Neural progenitor cell (in vitro differentiated cells): ENCODE measurements at regions not wholly inside any gene's neighbourhood (a gene's known extent, or its start where the extent isn't known, plus 50 kb on each side); places are given as distances from the start of the nearest gene placed in this dataset.

ENCODE experiments used
- DNase-seq: peaks from one replicate; pipeline ENCODE4 v3.0.0-alpha.2; 2016; ENCODE audit warnings: low spot score
- H2AFZ ChIP-seq: fragments of 200-600 bp; sonication (generic); replicated peaks from 2 replicates; pipeline ENCODE4 v1.6.1; 2016; ENCODE audit warnings: antibody characterized with exemption
- H3F3A ChIP-seq: fragments of 200-600 bp; sonication (generic); 2 replicates; pipeline ENCODE4 v1.6.1; 2016; ENCODE audit warnings: antibody characterized with exemption, low read depth
- H3K27ac ChIP-seq: fragments of 200-600 bp; sonication (generic); 2 replicates; pipeline ENCODE4 v1.5.1; 2016; ENCODE audit warnings: mild to moderate bottlenecking
- H3K27me3 ChIP-seq: fragments of 200-600 bp; sonication (generic); 2 replicates; pipeline ENCODE4 v1.6.1; 2016; ENCODE audit warnings: mild to moderate bottlenecking, moderate library complexity
- H3K36me3 ChIP-seq: fragments of 200-600 bp; sonication (generic); 2 replicates; pipeline ENCODE4 v1.5.1; 2016
- H3K4me1 ChIP-seq: fragments of 200-600 bp; sonication (generic); 2 replicates; pipeline ENCODE4 v1.6.1; 2016; ENCODE audit warnings: mixed run types
- H3K4me2 ChIP-seq: fragments of 200-600 bp; sonication (generic); 2 replicates; pipeline ENCODE4 v1.6.1; 2016
- H3K4me3 ChIP-seq: fragments of 200-600 bp; sonication (generic); 2 replicates; pipeline ENCODE4 v1.5.1; 2016
- H3K79me2 ChIP-seq: fragments of 200-600 bp; sonication (generic); 2 replicates; pipeline ENCODE4 v1.6.1; 2016; ENCODE audit warnings: low read depth
- H3K9ac ChIP-seq: fragments of 200-600 bp; sonication (generic); 2 replicates; pipeline ENCODE4 v1.6.1; 2016
- H3K9me3 ChIP-seq: fragments of 200-600 bp; sonication (generic); 2 replicates; pipeline ENCODE4 v1.5.1; 2016; ENCODE audit warnings: low read depth
- H4K20me1 ChIP-seq: fragments of 200-600 bp; sonication (generic); 2 replicates; pipeline ENCODE4 v1.6.1; 2016; ENCODE audit warnings: low read depth
- H3K27ac Mint-ChIP-seq: 3 replicates; pipeline ENCODE4 v1.8.0; 2021; ENCODE audit warnings: mixed read lengths
- H3K27me3 Mint-ChIP-seq: 2 replicates; pipeline ENCODE4 v1.8.0; 2022; ENCODE audit warnings: low read depth, mild to moderate bottlenecking, inconsistent platforms, moderate library complexity, mixed read lengths; ENCODE audit not compliant: insufficient read depth
- H3K36me3 Mint-ChIP-seq: 3 replicates; pipeline ENCODE4 v1.8.0; 2021; ENCODE audit warnings: mixed read lengths
- H3K4me1 Mint-ChIP-seq: 3 replicates; pipeline ENCODE4 v1.8.0; 2021; ENCODE audit warnings: mixed read lengths
- H3K4me3 Mint-ChIP-seq: 3 replicates; pipeline ENCODE4 v1.8.0; 2021; ENCODE audit warnings: mild to moderate bottlenecking, moderate library complexity, mixed read lengths
- H3K9me3 Mint-ChIP-seq: 3 replicates; pipeline ENCODE4 v1.8.0; 2020; ENCODE audit warnings: mixed read lengths
- EZH2 ChIP-seq: fragments of 200-600 bp; sonication (generic); IDR thresholded peaks from 2 replicates; pipeline ENCODE4 v1.6.1; 2017; ENCODE audit warnings: antibody characterized with exemption, mild to moderate bottlenecking, moderate library complexity
- EZH2phosphoT487 ChIP-seq: fragments of 200-600 bp; sonication (generic); IDR thresholded peaks from 2 replicates; pipeline ENCODE4 v1.6.1; 2017; ENCODE audit warnings: antibody characterized with exemption
- TF ChIP-seq, protein P1 (sequence below): fragments of 200-600 bp; sonication (generic); IDR thresholded peaks from 2 replicates; pipeline ENCODE4 v1.5.1; 2017; ENCODE audit warnings: antibody characterized with exemption, mild to moderate bottlenecking

DNA sequence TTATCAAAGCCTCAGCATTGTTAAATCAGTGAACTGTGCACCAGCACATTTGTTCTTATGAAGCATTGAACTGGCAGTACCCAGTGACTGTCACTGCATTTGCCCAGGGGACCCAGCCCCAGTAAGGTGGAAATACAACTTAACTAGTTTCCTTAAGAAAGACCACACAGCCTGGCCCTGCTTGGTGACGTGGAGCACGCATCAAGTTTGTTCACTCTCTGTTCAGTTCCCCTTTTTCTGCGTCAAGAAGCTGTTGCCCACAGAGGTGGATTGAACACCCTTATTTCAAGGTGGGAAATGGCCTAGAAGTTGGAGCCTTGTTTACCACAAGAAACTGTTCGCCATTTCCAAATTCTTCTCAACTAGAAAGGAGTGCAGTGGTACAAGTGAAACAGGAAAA lies 69.9 kb upstream of the AGBL1 start:
- no peak overlapping the region for H3K4me2 ChIP-seq
- H3K9ac ChIP-seq: no peak overlapping the region
- no peaks in the 10 kb centered on the region for H4K20me1 ChIP-seq
- H3K4me1 Mint-ChIP-seq: peaks cover 14% of the 10 kb centered on the region
- no peaks in the 10 kb centered on the region for H3K9me3 ChIP-seq
- no peak for DNase-seq
- TF ChIP-seq EZH2phosphoT487: no peak
- no peaks in the 10 kb centered on the region for H3F3A ChIP-seq
- no peaks in the 10 kb centered on the region for H3K36me3 Mint-ChIP-seq
- H3K27me3 Mint-ChIP-seq: no peaks in the 10 kb centered on the region
- H3K9me3 Mint-ChIP-seq: no peaks in the 10 kb centered on the region
- no peaks in the 10 kb centered on the region for H3K79me2 ChIP-seq
- H3K4me3 ChIP-seq: no peak overlapping the region
- peaks cover 5% of the 10 kb centered on the region for H3K4me1 ChIP-seq
- H3K36me3 ChIP-seq: no peaks in the 10 kb centered on the region
- no peaks in the 10 kb centered on the region for H3K27me3 ChIP-seq
- H3K27ac ChIP-seq: no peak overlapping the region
- no peak overlapping the region for H3K27ac Mint-ChIP-seq
- peak overlapping the region; percentile 64 for H2AFZ ChIP-seq
- no peak overlapping the region for H3K4me3 Mint-ChIP-seq

DNA sequence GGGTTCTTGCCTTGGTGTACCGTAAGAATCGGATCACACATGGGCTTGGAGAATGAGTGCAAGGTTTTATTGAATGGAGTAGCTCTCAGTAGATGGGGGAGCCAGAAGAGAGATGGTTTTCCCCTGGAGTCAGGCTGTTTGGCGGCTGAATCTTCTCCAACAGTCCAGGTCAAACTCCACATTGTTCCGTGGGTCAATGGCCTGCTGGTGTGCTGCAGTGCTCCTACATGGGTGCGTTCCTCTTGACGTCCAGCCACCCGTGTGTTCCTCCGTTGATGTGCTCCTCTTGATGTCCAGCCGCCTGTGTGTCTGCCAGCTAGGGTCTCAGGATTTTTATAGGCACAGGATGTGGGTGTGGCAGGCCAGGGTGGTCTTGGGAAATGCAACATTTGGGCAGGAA lies 69.3 kb upstream of the AGBL1 start:
- Mint-ChIP-seq H3K4me3 (no peak overlapping the region), H3K36me3 (no peaks in the 10 kb centered on the region)
- DNase-seq: no peak

DNA sequence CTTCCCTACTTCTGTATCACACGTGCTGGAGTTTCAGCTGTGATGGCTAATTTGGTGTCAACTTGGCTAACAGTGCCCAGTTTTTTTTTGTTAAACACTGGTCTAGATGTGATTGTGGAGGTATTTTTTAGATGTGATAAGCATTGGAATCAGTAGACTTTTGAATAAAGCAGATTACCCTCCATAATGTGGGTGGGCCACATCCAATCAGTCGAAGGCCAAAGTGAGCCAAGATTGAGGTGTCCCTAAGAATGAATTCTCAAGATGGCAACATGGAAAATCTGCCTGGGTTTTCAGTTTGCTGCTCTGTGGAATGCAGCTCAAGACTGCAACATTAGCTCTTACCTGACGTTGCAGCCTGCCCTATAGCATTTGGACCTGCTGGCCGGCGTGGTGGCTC lies 68.8 kb upstream of the AGBL1 start:
- H3K4me1 ChIP-seq: peaks cover 5% of the 10 kb centered on the region
- Mint-ChIP-seq H3K27ac (no peak overlapping the region), H3K4me1 (peaks cover 14% of the 10 kb centered on the region), H3K9me3 (no peaks in the 10 kb centered on the region), H3K36me3 (no peaks in the 10 kb centered on the region), H3K27me3 (no peaks in the 10 kb centered on the region), H3K4me3 (no peak overlapping the region)
- no peak overlapping the region for H3K4me3 ChIP-seq
- no peak overlapping the region for H2AFZ ChIP-seq
- H3K9me3 ChIP-seq: no peaks in the 10 kb centered on the region
- H3F3A ChIP-seq: no peaks in the 10 kb centered on the region
- H3K27ac ChIP-seq: no peak overlapping the region
- no peaks in the 10 kb centered on the region for H3K27me3 ChIP-seq
- no peaks in the 10 kb centered on the region for H4K20me1 ChIP-seq
- no peak for DNase-seq
- H3K79me2 ChIP-seq: no peaks in the 10 kb centered on the region
- no peak overlapping the region for H3K9ac ChIP-seq
- H3K4me2 ChIP-seq: no peak overlapping the region
- no peaks in the 10 kb centered on the region for H3K36me3 ChIP-seq
- TF ChIP-seq, protein P1, sequence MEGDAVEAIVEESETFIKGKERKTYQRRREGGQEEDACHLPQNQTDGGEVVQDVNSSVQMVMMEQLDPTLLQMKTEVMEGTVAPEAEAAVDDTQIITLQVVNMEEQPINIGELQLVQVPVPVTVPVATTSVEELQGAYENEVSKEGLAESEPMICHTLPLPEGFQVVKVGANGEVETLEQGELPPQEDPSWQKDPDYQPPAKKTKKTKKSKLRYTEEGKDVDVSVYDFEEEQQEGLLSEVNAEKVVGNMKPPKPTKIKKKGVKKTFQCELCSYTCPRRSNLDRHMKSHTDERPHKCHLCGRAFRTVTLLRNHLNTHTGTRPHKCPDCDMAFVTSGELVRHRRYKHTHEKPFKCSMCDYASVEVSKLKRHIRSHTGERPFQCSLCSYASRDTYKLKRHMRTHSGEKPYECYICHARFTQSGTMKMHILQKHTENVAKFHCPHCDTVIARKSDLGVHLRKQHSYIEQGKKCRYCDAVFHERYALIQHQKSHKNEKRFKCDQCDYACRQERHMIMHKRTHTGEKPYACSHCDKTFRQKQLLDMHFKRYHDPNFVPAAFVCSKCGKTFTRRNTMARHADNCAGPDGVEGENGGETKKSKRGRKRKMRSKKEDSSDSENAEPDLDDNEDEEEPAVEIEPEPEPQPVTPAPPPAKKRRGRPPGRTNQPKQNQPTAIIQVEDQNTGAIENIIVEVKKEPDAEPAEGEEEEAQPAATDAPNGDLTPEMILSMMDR: no peak
- no peak for TF ChIP-seq EZH2phosphoT487
- TF ChIP-seq EZH2: no peak

More for the DNA sequence above, 69.3 kb upstream of the AGBL1 start:
- Mint-ChIP-seq H3K27me3 (no peaks in the 10 kb centered on the region), H3K4me1 (peaks cover 14% of the 10 kb centered on the region), H3K9me3 (no peaks in the 10 kb centered on the region), H3K27ac (no peak overlapping the region)
- Histone ChIP-seq H3K27me3 (no peaks in the 10 kb centered on the region), H3K9me3 (no peaks in the 10 kb centered on the region), H3K36me3 (no peaks in the 10 kb centered on the region), H3K4me3 (no peak overlapping the region), H3K27ac (no peak overlapping the region), H3F3A (no peaks in the 10 kb centered on the region), H3K4me1 (peaks cover 5% of the 10 kb centered on the region), H2AFZ (peak overlapping the region; percentile 64), H4K20me1 (no peaks in the 10 kb centered on the region), H3K79me2 (no peaks in the 10 kb centered on the region), H3K4me2 (no peak overlapping the region), H3K9ac (no peak overlapping the region)
- TF ChIP-seq EZH2phosphoT487 (no peak), EZH2 (no peak)
- TF ChIP-seq, protein P1: no peak

DNA sequence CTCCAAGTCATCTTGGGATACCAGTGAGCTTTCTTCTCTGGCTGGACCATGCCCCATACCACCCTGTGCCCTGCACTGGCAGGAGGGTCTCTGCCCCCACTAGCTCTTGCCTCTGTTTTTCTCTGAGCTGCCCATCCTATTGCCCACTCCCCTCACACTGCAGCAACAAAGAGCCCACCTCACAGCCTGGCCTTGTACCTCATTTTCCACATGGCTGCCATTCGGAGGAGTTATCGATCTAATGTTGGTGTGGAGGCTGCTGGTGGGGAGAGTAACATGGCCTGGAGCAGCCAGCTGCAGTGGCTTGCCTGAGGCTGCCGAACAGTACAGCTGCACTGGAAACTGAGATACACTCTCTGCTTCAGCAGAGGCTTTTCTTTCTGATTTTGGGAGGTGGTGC lies 65.7 kb upstream of the AGBL1 start:
- H3K27me3 Mint-ChIP-seq: peaks cover 2% of the 10 kb centered on the region
- H3K9me3 ChIP-seq: no peaks in the 10 kb centered on the region

More for the DNA sequence above, 65.7 kb upstream of the AGBL1 start:
- Mint-ChIP-seq H3K9me3 (no peaks in the 10 kb centered on the region), H3K4me3 (no peak overlapping the region), H3K4me1 (peaks cover 14% of the 10 kb centered on the region), H3K36me3 (no peaks in the 10 kb centered on the region), H3K27ac (peak overlapping the region; percentile 86)
- H3K4me1 ChIP-seq: peaks cover 5% of the 10 kb centered on the region
- no peaks in the 10 kb centered on the region for H3F3A ChIP-seq
- no peak overlapping the region for H3K4me2 ChIP-seq
- H3K27me3 ChIP-seq: no peaks in the 10 kb centered on the region
- H3K9ac ChIP-seq: no peak overlapping the region
- peak overlapping the region; percentile 64 for H2AFZ ChIP-seq
- no peaks in the 10 kb centered on the region for H3K79me2 ChIP-seq
- H3K4me3 ChIP-seq: no peak overlapping the region
- TF ChIP-seq, protein P1: no peak
- no peak for TF ChIP-seq EZH2
- no peak for TF ChIP-seq EZH2phosphoT487
- H3K27ac ChIP-seq: no peak overlapping the region
- no peaks in the 10 kb centered on the region for H3K36me3 ChIP-seq
- no peak for DNase-seq
- no peaks in the 10 kb centered on the region for H4K20me1 ChIP-seq
